GM21447 (cell line): ENCODE measurements at regions not wholly inside any gene's neighbourhood (a gene's known extent, or its start where the extent isn't known, plus 50 kb on each side); places are given as distances from the start of the nearest gene placed in this dataset.

Experiments used
- ATAC-seq: cut with Tn5 transposase; IDR thresholded peaks from one replicate; pipeline ENCODE4 v1.9.1; 2021; ENCODE audit not compliant: unreplicated experiment

- ATAC-seq = no peak
Observed at GRCh38 chr3:127461286-127461910, 129.1 kb downstream of the TPRA1 start.

- no peak for ATAC-seq
Observed at GRCh38 chr3:127459891-127460290, 130.6 kb downstream of the TPRA1 start.

DNA sequence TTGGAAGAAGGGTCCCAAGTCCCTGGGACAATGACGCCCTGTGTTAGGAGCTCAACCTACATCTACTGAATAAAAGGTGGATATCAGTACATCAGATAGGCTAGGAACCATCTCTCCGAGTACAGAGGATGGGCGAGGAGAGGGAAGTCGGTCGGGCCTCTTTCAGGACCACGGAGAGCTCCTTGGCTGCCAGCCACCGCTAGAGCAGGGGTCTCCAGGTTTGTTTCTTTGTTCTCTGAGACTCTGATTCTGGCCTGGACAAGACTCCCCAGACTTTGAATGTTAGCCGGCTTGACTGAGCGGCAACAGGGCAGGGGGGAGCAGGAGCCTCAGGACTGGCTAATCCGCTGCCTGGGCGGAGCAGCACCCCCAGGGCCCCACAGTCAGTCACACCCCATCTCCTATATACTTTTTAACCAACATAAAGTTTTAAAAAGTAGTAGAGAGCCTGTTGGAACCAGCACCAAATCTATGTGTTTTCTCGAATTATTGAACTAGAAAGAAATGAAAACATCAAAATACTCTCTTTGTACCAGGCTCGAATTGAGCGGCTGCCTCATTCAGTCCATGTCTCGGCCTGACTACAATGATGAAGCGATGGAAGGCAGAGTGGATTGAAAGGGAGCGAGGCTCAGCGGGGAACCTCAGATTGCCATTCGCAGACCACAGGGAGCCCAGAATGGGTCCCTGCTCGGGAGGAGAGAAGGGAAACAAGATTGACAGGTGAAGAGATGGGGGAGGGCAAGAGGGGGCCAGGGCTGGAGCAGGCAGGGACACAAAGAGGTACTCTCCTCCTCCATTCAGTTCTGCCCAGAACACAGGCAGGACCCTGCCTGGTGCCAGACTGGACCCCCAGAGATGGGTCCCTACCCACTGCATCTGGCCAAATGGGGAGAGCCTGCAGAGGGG, 131.6 kb downstream of the TPRA1 start:
- ATAC-seq = no peak

DNA sequence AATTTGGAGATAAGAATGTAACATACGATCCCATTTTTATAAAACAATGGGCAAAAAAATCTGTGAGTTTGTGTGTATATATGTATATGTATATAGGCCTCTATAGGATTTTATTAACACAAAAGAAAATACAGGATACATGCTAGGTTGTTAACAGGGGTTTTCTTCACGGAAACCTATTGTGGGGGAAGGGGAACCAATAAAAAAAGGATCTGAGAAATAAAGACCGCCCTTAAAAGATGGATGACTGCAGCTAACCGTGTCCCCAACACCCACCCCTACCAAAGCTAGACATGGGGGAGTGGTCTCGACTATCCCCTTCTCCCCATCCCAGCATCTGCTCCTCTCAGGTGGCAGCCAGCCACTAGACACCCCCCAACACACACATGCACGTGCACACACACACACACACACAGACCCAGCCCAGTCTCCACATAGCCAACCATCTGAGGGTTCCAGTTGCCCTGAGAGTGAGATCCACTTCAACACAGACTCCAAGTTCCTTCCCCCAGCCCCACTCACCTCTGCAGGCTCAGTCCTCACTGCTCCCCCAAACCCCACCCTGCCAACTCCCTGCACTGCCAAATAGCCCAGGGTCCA, 132.9 kb downstream of the TPRA1 start:
- ATAC-seq = no peak

- no peak for ATAC-seq
Observed at GRCh38 chr3:127457094-127457475, 133.4 kb downstream of the TPRA1 start.

DNA sequence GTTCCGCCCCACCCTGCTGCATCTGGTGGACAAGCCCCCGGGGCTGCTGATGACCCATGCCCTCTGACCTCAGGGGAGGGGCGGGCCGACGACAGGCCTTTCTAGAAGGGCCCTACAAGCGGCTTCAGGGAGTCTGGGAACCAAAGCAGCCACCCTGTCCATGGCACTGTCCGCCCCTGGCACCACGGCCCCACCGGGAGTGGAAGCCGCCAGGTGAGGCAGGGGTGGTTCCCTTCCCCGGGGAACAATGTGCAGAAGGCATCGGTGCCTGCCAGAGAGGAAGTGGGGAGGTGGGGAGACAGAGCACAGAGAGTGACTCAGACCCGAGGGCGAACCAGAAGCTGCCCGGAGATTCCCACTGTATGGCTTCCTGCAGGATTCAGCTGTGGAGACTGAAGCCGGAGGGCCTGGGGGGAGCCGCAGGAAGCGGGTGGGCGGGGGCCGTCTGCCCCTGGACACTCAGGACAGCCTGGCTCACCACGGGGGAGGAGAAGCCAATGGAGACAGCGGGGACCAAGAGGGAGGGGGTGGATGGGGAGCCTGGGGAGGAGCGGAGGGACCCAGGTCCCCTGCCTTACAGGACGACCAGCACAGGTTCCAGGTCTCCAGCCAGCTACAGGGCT, 134.0 kb downstream of the TPRA1 start:
- no peak for ATAC-seq

- no peak for ATAC-seq
Observed at GRCh38 chr3:127455541-127456450, 134.7 kb downstream of the TPRA1 start.

DNA sequence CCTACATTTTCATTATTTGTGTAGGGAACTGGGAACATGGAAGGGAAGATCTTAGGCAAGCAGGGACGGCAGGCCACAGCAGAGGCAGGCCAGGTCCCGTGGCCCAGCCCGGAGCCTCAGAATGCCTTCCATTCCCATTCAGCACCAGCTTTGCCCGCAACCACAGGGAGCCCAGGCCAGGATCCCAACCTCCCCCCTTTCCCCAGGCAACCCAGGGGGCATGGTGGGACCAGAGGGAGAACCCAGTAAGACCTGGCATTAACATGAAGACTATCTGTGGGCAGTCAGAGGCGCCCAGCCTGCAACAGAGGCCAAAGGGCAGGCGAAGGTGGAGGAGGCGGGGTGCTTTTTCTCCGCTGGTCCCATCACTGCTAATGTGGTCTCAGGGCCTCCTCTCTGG, 135.6 kb downstream of the TPRA1 start:
- no peak for ATAC-seq

- ATAC-seq = no peak
Observed at GRCh38 chr3:127454051-127454450, 136.5 kb downstream of the TPRA1 start.

- ATAC-seq = no peak
Observed at GRCh38 chr3:127452321-127452821, 138.2 kb downstream of the TPRA1 start.

GRCh38 chr3:127451321-127451720, 139.2 kb downstream of the TPRA1 start:
- ATAC-seq = no peak

DNA sequence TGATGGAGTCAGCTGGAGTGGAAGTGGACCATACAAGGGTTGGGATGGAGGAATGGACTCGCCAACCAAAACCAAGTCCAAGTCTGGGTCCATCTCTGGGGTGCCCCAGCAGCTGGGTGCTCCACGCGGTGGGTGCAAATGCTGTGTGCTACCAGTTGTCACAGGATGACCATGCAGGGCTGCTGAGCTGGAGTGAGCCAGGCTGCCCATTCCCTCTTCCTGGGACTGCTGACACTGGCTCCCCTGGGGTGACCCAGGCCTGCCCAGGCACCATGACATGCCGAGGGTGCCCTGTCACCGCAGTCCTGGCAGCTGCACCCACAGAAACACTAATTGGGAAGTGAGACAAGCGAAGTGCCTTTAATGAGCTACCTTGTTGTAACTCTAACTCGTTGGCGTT, 140.2 kb downstream of the TPRA1 start:
- no peak for ATAC-seq

DNA sequence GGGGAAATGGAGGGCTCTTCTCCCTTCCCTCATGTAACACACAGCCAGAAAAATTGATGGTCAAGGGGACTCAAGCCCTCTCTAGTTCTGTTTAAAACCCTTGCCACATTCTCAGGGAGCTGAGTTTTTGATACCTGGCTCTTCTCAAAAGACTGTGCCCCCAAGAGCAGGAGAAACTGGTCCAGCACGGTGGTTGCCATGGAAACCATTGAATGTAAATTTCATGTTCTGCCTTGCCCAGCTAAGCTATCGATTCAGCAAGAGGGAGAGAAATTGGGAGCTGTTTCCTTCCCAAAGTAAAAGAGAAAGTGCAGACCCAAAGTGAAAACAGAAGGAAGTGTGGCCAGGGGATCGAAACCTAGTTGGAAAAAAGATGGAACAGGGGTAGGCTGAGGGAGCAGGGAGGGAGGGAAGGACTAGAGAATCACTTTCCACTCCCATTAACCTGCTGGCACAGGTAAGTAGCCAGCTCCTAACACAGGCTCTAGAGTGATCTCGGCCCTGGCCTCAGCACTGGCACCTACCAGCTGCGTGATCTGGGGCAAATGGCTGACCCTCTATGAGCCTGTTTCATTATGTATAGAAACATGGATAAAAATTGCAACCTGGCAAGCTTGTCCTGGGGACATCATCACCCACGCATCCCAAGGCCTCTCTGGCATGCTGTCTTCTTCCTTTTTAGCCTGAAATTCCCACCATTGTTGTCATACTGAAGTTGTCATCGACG, 140.9 kb downstream of the TPRA1 start:
- no peak for ATAC-seq

- ATAC-seq = no peak
Observed at GRCh38 chr3:127448671-127449070, 141.9 kb downstream of the TPRA1 start.

DNA sequence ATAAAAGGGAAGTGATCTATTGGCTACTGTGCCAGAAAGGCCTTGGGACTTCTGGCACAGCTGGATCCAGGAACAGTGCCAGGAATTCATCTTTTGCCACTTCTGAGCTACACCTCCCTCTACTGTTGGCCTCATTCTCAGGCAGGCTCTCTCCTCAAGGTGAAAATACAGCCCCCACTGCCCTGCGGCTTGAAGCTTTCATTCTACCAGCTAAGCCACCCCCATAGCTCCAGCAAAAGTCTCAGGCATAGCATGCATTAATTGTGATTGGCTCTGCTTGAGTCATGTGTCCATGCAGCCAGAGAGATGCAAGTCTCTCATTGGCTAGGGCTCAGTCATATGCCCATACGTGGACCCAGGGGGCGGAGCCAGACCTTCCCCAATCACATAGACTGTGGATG, 142.4 kb downstream of the TPRA1 start:
- no peak for ATAC-seq

GRCh38 chr3:127446756-127447155, 143.8 kb downstream of the TPRA1 start:
- no peak for ATAC-seq

- no peak for ATAC-seq
Observed at GRCh38 chr3:127445581-127446343, 144.8 kb downstream of the TPRA1 start.

DNA sequence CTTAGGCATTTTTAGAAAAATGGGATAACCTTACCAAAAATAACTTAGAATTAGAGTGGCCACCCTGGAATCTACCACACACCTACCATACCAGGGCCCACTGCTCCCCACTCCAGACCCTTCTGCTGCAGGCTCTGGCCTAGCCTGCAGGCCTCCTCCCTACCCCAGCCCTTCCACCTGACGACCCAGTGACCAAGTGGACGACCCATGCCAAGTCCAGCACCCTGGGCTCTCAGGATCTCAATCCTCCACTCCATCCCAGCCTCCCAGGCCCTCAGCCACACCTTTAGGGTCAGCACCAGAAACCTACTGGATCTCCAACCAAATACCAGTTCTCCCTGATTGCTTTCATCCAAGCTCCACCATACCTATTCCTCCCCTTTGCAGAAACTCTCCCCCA, 145.8 kb downstream of the TPRA1 start:
- no peak for ATAC-seq
